SU-DHL-6 (cell line): ENCODE measurements at regions not wholly inside any gene's neighbourhood (a gene's known extent, or its start where the extent isn't known, plus 50 kb on each side); places are given as distances from the start of the nearest gene placed in this dataset.
"Not testable (repeated sequence)": the region's sequence is repeated elsewhere in the genome, so short reads cannot be mapped to it uniquely, and the experiment has no call there.

Source experiments
- H2AFZ ChIP-seq: fragments of 200-600 bp; sonication (generic); 2 replicates; pipeline ENCODE4 v1.6.1; 2014; ENCODE audit warnings: low read depth, mild to moderate bottlenecking, moderate library complexity, mixed read lengths, antibody characterized with exemption, low read length; ENCODE audit not compliant: severe bottlenecking
- H3F3A ChIP-seq: fragments of 200-600 bp; shearing (Covaris generic); 2 replicates; pipeline ENCODE4 v1.6.0; 2016; ENCODE audit warnings: antibody characterized with exemption, mild to moderate bottlenecking; ENCODE audit not compliant: insufficient read depth
- H3K27ac ChIP-seq: fragments of 200-600 bp; sonication (generic); 2 replicates; pipeline ENCODE4 v1.5.1; 2016; ENCODE audit warnings: low read depth, mild to moderate bottlenecking, low read length, moderate library complexity, mixed read lengths
- H3K27me3 ChIP-seq: fragments of 200-600 bp; sonication (generic), shearing (Covaris generic); 2 replicates; pipeline ENCODE4 v1.6.0; 2014; ENCODE audit warnings: mild to moderate bottlenecking, low read length
- H3K36me3 ChIP-seq: fragments of 200-600 bp; sonication (generic); 2 replicates; pipeline ENCODE4 v1.6.1; 2014; ENCODE audit warnings: mild to moderate bottlenecking, low read length, mixed read lengths
- H3K4me2 ChIP-seq: fragments of 300-600, 200-600 bp; shearing (Covaris generic), sonication (generic); 2 replicates; pipeline ENCODE4 v1.6.0; 2014; ENCODE audit warnings: low read length, low read depth, mild to moderate bottlenecking; ENCODE audit not compliant: poor library complexity, severe bottlenecking
- H3K4me3 ChIP-seq: fragments of 200-600 bp; sonication (generic); 2 replicates; pipeline ENCODE4 v1.5.1; 2014; ENCODE audit warnings: antibody characterized with exemption, low read length, mild to moderate bottlenecking, mixed read lengths; ENCODE audit not compliant: insufficient read depth, poor library complexity, severe bottlenecking
- H3K79me2 ChIP-seq: fragments of 200-600 bp; sonication (generic); 2 replicates; pipeline ENCODE4 v1.6.1; 2014; ENCODE audit warnings: mild to moderate bottlenecking, low read length, moderate library complexity; ENCODE audit not compliant: insufficient read depth
- H3K9ac ChIP-seq: fragments of 200-600 bp; sonication (generic); 2 replicates; pipeline ENCODE4 v1.7.0; 2014; ENCODE audit warnings: mild to moderate bottlenecking, low read length
- H3K9me2 ChIP-seq: fragments of 200-600 bp; sonication (generic); replicated peaks from 2 replicates; pipeline ENCODE4 v1.6.1; 2014; ENCODE audit warnings: low read length; ENCODE audit not compliant: insufficient read depth
- H3K9me3 ChIP-seq: fragments of 200-600 bp; sonication (generic); 2 replicates; pipeline ENCODE4 v1.6.1; 2014; ENCODE audit warnings: low read length, mixed read lengths; ENCODE audit not compliant: insufficient read depth
- H4K20me1 ChIP-seq: fragments of 200-600 bp; sonication (generic); 2 replicates; pipeline ENCODE4 v1.6.1; 2014; ENCODE audit warnings: low read depth, mild to moderate bottlenecking, antibody characterized with exemption, low read length, moderate library complexity, mixed read lengths
- CTCF ChIP-seq: fragments of 200-600 bp; sonication (generic); IDR thresholded peaks from one replicate; pipeline ENCODE4 v1.5.1; 2017; ENCODE audit warnings: antibody characterized with exemption, mild to moderate bottlenecking, low read length, moderate library complexity; ENCODE audit not compliant: insufficient read depth, poor library complexity, severe bottlenecking
- EZH2phosphoT487 ChIP-seq: fragments of 200-600 bp; sonication (generic), shearing (Covaris generic); conservative IDR thresholded peaks from 2 replicates; pipeline ENCODE4 v1.6.1; 2018; ENCODE audit warnings: mild to moderate bottlenecking, antibody characterized with exemption, low read length, moderate library complexity, mixed read lengths

GRCh38 chr4:53886090-53886489 lies 178.3 kb downstream of the CHIC2 start:
- no peak overlapping the region for H3K9ac ChIP-seq
- no peaks in the 10 kb centered on the region for H3K36me3 ChIP-seq
- H3F3A ChIP-seq: no peaks in the 10 kb centered on the region
- no peak overlapping the region for H3K27ac ChIP-seq
- H3K79me2 ChIP-seq: no peaks in the 10 kb centered on the region
- no peak for TF ChIP-seq CTCF
- H4K20me1 ChIP-seq: no peaks in the 10 kb centered on the region
- no peak overlapping the region for H2AFZ ChIP-seq
- H3K9me2 ChIP-seq: no peaks in the 10 kb centered on the region
- no peak overlapping the region for H3K4me3 ChIP-seq
- H3K9me3 ChIP-seq: no peaks in the 10 kb centered on the region
- no peak overlapping the region for H3K4me2 ChIP-seq
- H3K27me3 ChIP-seq: no peaks in the 10 kb centered on the region

GRCh38 chr4:53885668-53886067 lies 178.7 kb downstream of the CHIC2 start:
- no peak overlapping the region for H2AFZ ChIP-seq

GRCh38 chr4:53877096-53877495 lies 187.3 kb downstream of the CHIC2 start:
- H3K4me2 ChIP-seq, H3F3A ChIP-seq, H3K27ac ChIP-seq, H3K9ac ChIP-seq, H4K20me1 ChIP-seq, H2AFZ ChIP-seq, H3K79me2 ChIP-seq, H3K9me2 ChIP-seq, H3K27me3 ChIP-seq, H3K36me3 ChIP-seq, H3K4me3 ChIP-seq, H3K9me3 ChIP-seq: not testable (repeated sequence)

More at GRCh38 chr4:53885668-53886067, 178.7 kb downstream of the CHIC2 start:
- Histone ChIP-seq H3K4me3 (no peak overlapping the region), H3F3A (no peaks in the 10 kb centered on the region), H3K36me3 (no peaks in the 10 kb centered on the region), H3K9me2 (no peaks in the 10 kb centered on the region), H3K27me3 (no peaks in the 10 kb centered on the region), H3K4me2 (no peak overlapping the region), H3K9ac (no peak overlapping the region), H4K20me1 (no peaks in the 10 kb centered on the region), H3K27ac (no peak overlapping the region), H3K79me2 (no peaks in the 10 kb centered on the region), H3K9me3 (no peaks in the 10 kb centered on the region)
- TF ChIP-seq EZH2phosphoT487 (no peak), CTCF (no peak)

- Histone ChIP-seq H3K9me2 (no peaks in the 10 kb centered on the region), H3K4me2 (no peak overlapping the region)
- TF ChIP-seq EZH2phosphoT487: no peak
- TF ChIP-seq CTCF: no peak
Observed at GRCh38 chr4:53866055-53866454, 198.3 kb downstream of the CHIC2 start.

More at GRCh38 chr4:53866055-53866454, 198.3 kb downstream of the CHIC2 start:
- Histone ChIP-seq H3K9ac (no peak overlapping the region), H3K9me3 (no peaks in the 10 kb centered on the region), H2AFZ (no peak overlapping the region), H3K27ac (no peak overlapping the region), H3K36me3 (no peaks in the 10 kb centered on the region), H3F3A (no peaks in the 10 kb centered on the region), H4K20me1 (no peaks in the 10 kb centered on the region), H3K79me2 (no peaks in the 10 kb centered on the region), H3K4me3 (no peak overlapping the region), H3K27me3 (no peaks in the 10 kb centered on the region)
